GM13977 (cell line): ENCODE measurements at regions not wholly inside any gene's neighbourhood (a gene's known extent, or its start where the extent isn't known, plus 50 kb on each side); places are given as distances from the start of the nearest gene placed in this dataset.

Experiments used
- DNase-seq: peaks from one replicate; pipeline ENCODE4 v3.0.0; 2012; ENCODE audit warnings: low spot score
- in situ Hi-C: fragments of 300-500 bp; cut with MboI; formaldehyde crosslinking; loops from one replicate; pipeline ENCODE4 v1.12.0; 2022; ENCODE audit warnings: low sequenced_read_pairs, low pct_unique_long_range_greater_than_20kb, mixed read lengths, inconsistent platforms; ENCODE audit not compliant: unreplicated experiment
- TF ChIP-seq, protein P1 (sequence below): IDR thresholded peaks from 2 replicates; pipeline ENCODE4 v1.5.1; 2012; ENCODE audit warnings: mild to moderate bottlenecking, control low read depth; ENCODE audit not compliant: insufficient read depth; ENCODE audit errors: extremely low read depth, missing control alignments

DNA sequence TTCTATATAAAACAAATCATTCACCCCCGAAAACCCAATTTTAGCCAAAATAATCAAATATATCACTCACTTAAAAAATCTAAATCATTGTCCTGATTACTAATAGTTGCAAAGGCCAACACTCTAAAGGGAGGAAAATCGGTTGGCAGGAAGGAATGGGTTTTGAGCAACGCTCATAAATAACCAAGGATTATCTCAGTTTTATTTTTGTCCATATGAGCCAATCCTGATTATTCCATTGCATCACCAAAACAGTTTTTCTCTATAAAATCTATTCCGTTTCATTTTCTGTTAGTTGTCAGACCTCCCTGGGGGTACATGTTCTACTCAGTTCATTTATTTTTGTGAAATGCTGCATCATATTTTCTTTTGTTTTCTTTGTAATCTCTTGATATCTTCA lies 174.1 kb downstream of the LRATD1 start:
- TF ChIP-seq, protein P1, sequence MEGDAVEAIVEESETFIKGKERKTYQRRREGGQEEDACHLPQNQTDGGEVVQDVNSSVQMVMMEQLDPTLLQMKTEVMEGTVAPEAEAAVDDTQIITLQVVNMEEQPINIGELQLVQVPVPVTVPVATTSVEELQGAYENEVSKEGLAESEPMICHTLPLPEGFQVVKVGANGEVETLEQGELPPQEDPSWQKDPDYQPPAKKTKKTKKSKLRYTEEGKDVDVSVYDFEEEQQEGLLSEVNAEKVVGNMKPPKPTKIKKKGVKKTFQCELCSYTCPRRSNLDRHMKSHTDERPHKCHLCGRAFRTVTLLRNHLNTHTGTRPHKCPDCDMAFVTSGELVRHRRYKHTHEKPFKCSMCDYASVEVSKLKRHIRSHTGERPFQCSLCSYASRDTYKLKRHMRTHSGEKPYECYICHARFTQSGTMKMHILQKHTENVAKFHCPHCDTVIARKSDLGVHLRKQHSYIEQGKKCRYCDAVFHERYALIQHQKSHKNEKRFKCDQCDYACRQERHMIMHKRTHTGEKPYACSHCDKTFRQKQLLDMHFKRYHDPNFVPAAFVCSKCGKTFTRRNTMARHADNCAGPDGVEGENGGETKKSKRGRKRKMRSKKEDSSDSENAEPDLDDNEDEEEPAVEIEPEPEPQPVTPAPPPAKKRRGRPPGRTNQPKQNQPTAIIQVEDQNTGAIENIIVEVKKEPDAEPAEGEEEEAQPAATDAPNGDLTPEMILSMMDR = no peak
- in situ Hi-C loops = no loop called here
- no peak for DNase-seq

DNA sequence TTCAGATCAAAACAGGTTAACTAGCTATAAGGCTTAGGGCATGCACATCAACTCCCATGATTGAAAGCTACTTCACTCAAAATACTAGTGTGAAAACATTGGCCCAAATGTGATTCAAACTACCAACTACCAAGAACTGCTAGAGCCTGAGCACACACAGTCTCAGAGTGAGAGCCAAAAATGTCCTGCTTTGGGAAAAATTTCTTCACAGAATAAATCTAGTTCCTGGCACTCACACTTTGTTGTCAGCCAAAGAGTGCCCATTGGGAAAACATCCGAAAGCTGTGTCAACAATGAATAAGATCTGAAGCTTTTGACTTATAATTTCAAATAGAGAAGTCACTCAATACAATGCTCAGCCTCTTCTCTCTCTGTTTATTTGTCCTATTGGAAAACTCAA lies 182.7 kb downstream of the LRATD1 start:
- in situ Hi-C loops = no loop called here
- TF ChIP-seq, protein P1 = no peak

DNA sequence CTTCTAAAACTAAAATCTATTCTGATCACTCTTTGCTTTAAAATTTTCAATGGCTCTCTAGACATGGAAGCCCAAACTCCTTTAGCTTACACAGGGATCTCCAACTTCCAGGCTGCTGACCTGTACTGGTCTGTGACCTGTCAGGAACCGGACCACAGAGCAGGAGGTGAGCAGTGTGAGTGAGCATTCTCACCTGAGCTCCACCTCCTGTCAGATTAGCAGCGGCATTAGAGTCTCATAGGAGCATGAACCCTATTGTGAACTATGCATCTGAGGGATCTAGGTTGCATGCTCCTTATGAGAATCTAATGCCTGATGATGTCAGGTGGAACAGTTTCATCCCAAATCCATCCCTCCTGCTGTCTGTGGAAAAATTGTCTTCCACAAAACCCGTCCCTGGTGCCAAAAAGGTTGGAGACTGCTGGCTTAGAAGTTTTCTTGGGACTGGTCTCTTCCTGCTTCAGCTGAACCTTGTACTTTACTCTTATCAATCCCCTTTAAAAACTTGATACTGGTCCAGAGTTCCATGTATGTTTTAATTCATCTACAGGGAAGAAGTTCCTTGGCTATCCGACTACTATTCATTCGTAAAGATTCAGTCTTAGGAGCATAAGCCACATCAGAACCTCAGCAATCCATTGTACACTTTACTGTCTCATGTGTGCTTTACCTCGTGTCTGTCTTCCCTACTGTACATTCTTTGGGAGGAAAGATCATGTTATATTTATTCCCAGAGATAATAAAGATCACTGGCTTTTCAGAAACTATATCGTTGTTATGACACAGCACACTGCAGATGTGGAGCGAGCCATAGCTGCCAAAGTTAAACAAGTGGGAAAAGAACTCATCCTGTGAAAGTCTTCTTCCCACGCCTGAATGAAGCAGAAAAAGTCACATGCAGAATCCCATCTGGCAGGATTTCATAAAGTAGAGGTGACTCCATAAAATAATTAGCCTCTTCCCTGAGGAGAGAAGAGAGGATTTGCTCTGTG lies 183.8 kb downstream of the LRATD1 start:
- TF ChIP-seq, protein P1 = no peak
- in situ Hi-C loops = no loop called here
- no peak for DNase-seq

More for the DNA sequence above, 182.7 kb downstream of the LRATD1 start:
- DNase-seq = no peak

DNA sequence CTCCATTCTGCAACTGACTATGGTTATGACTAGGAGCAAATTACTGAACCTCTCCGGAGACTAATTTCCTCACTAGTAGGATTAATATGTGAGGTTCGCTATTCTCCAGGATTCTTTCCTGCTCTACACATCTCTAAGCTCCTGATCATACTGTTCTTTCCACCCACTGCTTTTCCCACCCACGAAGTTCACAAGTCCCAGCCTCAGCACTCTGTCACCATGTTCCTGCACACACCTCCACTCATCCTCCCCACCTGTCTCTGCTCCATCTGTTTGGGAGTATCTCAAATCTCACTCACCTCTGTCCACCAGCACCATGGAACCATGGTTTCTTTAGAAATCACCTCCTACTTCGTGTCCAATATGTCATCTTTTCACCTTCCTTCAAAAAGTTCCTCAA lies 185.3 kb downstream of the LRATD1 start:
- TF ChIP-seq, protein P1 = no peak
- DNase-seq = no peak
- in situ Hi-C loops = no loop called here

DNA sequence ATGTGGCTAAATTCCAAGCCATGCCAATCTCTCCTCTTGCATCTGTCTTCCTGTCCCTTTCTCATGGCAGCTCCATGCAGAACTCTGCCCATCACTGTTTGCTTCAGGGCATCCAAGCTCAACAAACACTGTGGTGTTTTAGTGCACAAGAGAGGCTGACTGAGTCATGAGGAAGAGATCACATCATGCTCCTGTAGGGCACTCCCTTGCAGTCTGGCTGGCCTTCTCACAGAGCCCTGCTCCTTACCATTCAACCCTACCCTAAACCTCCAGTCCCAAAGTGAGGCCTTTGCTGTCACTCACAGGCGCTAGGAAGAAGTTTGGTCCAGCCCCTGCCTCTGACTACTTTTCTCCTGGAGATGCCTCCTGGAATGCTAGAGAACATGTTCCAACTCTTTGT lies 194.0 kb downstream of the LRATD1 start:
- TF ChIP-seq, protein P1 = no peak
- no peak for DNase-seq
- in situ Hi-C loops = no loop called here

DNA sequence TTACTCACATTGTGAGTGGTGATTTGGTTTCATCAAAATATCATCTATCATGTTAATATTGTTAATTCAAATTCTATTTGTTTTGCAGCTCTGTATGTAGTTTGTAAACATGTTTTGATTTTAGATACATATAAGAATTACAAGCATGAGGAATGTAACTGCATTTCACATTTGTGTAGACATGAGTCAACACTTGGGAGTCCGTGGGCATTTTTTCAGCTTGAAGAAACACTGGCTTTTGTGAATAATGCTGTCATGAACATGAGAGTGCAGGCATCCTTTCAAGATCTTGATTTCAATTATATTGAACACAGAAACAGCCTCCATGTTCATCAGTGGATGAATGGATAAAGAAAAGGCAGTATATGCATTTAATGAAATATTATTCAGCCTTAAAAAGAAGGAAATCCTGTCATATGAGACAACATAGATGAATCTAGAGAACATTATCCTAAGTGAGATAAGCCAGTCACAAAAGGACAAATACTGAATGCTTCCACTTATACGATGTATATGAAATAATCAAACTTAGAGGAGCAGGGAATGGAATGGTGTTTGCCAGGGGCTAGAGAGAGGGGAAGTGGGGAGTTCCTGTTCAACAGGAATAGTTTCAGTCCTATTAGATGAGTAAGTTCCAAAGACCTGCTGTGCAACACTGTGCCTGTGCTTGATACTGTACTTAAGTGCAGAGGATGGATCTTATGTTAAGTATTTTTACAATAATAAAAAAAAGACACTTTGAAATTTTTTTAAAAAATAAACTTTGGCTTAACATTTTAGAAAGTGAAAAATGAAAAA lies 194.9 kb downstream of the LRATD1 start:
- DNase-seq = no peak
- TF ChIP-seq, protein P1 = no peak
- in situ Hi-C loops = no loop called here
